ENCODE measurements at regions not wholly inside any gene's neighbourhood (a gene's known extent, or its start where the extent isn't known, plus 50 kb on each side); places are given as distances from the start of the nearest gene placed in this dataset.

DNA sequence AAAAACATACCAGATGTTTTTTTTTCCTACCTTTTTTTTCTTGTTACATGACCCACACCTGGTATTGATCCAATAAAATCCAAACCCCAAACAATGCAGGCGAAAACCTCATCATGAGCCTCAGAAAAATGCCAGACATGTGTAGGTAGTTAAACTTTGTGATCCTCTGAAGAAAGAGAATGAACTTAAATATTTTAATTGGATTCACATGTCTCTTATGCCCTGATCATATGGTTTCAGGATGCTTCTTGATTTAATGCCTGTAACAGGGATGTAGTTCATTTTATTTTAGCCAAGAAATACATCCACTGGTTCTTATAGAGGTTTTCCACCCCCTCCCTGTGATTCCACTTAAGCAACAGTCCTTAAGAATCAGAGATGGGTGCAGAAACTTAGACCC lies 451.6 kb downstream of the TYW1 start:
- Histone ChIP-seq H3K27me3 (no peaks in the 10 kb centered on the region), H3K36me3 (no peaks in the 10 kb centered on the region), H3K27ac (no peak overlapping the region), H3K9me3 (no peaks in the 10 kb centered on the region), H3K4me3 (no peak overlapping the region), H3K4me1 (ENCODE audit: insufficient read depth) (no peaks in the 10 kb centered on the region)
- TF ChIP-seq POLR2A (IDR thresholded peaks at IDR 0.05) (no peak), EP300 (IDR thresholded peaks at IDR 0.05) (no peak)
- WGBS, 3 donors: 88 to 95% (median 88%) methylated on average over 1 of the region's 1 CpG
- no peak for DNase-seq
- intact Hi-C loops (cut with DNase I): no loop called here

- peaks cover 1% of the 10 kb centered on the region for H3K4me1 ChIP-seq (ENCODE audit: insufficient read depth)
- no peak overlapping the region for H3K27ac ChIP-seq
- H3K27me3 ChIP-seq: no peaks in the 10 kb centered on the region
- no peak for DNase-seq
- H3K9me3 ChIP-seq: no peaks in the 10 kb centered on the region
- 21 to 34% (median 23%) methylated on average over 3 of the region's 3 CpGs for WGBS, 3 donors
- no peaks in the 10 kb centered on the region for H3K36me3 ChIP-seq
- intact Hi-C loops (cut with DNase I): no loop called here
- no peak for TF ChIP-seq EP300 (IDR thresholded peaks at IDR 0.05)
- TF ChIP-seq, protein P1, sequence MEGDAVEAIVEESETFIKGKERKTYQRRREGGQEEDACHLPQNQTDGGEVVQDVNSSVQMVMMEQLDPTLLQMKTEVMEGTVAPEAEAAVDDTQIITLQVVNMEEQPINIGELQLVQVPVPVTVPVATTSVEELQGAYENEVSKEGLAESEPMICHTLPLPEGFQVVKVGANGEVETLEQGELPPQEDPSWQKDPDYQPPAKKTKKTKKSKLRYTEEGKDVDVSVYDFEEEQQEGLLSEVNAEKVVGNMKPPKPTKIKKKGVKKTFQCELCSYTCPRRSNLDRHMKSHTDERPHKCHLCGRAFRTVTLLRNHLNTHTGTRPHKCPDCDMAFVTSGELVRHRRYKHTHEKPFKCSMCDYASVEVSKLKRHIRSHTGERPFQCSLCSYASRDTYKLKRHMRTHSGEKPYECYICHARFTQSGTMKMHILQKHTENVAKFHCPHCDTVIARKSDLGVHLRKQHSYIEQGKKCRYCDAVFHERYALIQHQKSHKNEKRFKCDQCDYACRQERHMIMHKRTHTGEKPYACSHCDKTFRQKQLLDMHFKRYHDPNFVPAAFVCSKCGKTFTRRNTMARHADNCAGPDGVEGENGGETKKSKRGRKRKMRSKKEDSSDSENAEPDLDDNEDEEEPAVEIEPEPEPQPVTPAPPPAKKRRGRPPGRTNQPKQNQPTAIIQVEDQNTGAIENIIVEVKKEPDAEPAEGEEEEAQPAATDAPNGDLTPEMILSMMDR (IDR thresholded peaks at IDR 0.05): no peak
- H3K4me3 ChIP-seq: no peak overlapping the region
Measured at GRCh38 chr7:67450171-67450570, 453.5 kb downstream of the TYW1 start.

DNA sequence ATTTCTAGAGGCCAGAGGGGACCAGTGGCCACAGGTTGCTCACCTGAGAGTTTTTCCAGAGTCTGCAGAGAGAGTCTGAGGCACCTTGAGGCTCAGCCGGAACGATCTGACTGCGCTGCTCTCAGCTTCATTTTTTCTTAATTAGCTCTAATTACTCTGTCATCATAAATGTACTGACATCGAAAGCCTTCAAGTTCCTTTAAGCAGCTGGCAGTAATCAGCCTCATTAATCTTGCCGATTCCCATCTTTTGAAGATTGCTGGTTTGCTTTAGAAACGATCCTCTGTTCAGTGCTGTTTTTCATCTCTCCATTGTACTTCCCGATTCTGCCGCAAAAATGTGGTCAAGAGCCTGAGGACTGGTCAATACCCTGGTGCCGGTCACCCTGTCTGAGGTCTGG lies 454.7 kb downstream of the TYW1 start:
- no peaks in the 10 kb centered on the region for H3K9me3 ChIP-seq
- 84 to 88% (median 84%) methylated on average over 9 of the region's 9 CpGs for WGBS, 3 donors
- no peaks in the 10 kb centered on the region for H3K36me3 ChIP-seq
- H3K4me1 ChIP-seq (ENCODE audit: insufficient read depth): peaks cover 1% of the 10 kb centered on the region
- H3K4me3 ChIP-seq: no peak overlapping the region
- H3K27me3 ChIP-seq: no peaks in the 10 kb centered on the region
- no peak overlapping the region for H3K27ac ChIP-seq
- TF ChIP-seq EP300 (IDR thresholded peaks at IDR 0.05): no peak
- TF ChIP-seq, protein P1 (IDR thresholded peaks at IDR 0.05): no peak
- TF ChIP-seq POLR2A (IDR thresholded peaks at IDR 0.05): no peak
- intact Hi-C loops (cut with DNase I): no loop called here
- DNase-seq: no peak

DNA sequence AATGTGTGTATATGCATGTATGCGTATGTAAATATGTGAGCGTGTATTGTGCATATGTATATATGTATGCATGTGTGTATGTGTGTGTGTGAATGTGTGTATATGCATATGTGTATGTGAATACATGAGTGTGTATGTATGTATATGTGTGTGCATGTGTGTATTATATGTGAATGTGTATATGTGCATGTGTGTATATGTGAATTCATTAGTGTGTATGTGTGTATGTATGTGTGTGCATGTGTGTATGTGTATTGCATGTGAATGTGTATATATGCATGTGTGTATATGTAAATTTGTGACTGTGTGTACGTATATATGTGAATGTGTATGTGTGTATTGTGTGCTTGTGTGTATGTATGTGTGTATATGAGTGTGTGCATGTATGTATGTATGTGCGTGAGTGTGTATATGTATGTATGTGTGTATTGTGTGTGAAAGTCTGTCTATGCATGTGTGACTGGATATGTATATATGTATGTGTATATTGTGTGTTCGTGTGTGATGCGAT lies 455.9 kb downstream of the TYW1 start:
- Histone ChIP-seq H3K9me3 (no peaks in the 10 kb centered on the region), H3K27me3 (no peaks in the 10 kb centered on the region), H3K4me1 (ENCODE audit: insufficient read depth) (peaks cover 1% of the 10 kb centered on the region), H3K27ac (no peak overlapping the region), H3K4me3 (no peak overlapping the region), H3K36me3 (no peaks in the 10 kb centered on the region)
- no peak for DNase-seq
- TF ChIP-seq POLR2A (IDR thresholded peaks at IDR 0.05) (no peak), EP300 (IDR thresholded peaks at IDR 0.05) (no peak)
- TF ChIP-seq, protein P1 (IDR thresholded peaks at IDR 0.05): no peak
- 93 to 99% (median 96%) methylated on average over 6 of the region's 6 CpGs for WGBS, 3 donors
- intact Hi-C loops (cut with DNase I): no loop called here

DNA sequence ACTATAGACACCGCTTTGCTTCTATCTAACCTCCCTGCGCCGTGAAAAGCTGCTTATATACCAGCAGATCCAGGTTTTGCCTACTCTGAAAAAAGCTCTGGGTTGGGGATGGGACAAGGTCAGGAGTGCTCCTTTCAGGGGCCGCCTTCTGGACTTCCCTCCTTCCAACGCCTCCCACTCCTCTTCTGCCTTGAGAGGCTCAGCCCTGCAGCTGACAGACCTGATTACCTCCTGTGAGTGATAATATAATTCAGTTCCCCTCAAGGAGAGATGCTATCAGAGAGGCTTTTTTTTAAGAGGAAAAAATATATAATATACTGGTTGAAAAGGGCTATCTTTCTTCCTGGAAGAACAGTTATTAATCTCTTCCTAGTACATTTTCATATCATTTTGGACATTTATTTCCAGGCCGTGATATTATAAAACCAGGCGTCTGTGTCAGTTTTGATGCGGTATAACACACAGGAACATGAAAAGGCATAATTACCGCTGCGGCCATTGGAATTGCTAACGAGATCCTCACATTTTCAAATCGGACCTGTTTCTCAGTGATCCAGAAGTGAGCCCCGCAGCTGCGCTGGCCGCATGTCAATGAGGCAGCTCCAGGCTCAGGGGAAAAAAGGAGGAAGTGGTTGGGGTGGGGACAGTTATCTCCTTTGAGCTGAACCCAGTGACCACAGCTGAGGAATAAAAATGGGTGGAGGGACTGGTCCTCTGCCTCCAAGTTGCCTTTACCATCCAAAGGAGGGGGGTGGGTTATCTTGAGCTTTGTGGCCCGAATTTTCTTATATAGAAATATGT lies 457.1 kb downstream of the TYW1 start:
- DNase-seq: no peak
- 36 to 46% (median 38%) methylated on average over 16 of the region's 16 CpGs for WGBS, 3 donors

More for the DNA sequence above, 457.1 kb downstream of the TYW1 start:
- no peak overlapping the region for H3K4me3 ChIP-seq
- no peaks in the 10 kb centered on the region for H3K27me3 ChIP-seq
- H3K27ac ChIP-seq: no peak overlapping the region
- peaks cover 1% of the 10 kb centered on the region for H3K4me1 ChIP-seq (ENCODE audit: insufficient read depth)
- no peaks in the 10 kb centered on the region for H3K36me3 ChIP-seq
- no peaks in the 10 kb centered on the region for H3K9me3 ChIP-seq
- intact Hi-C loops (cut with DNase I): no loop called here
- TF ChIP-seq POLR2A (IDR thresholded peaks at IDR 0.05) (no peak), EP300 (IDR thresholded peaks at IDR 0.05) (no peak)
- TF ChIP-seq, protein P1 (IDR thresholded peaks at IDR 0.05): no peak

Data from ovary (tissue), 7 donors.